Neural cell (in vitro differentiated cells): ENCODE measurements at regions not wholly inside any gene's neighbourhood (a gene's known extent, or its start where the extent isn't known, plus 50 kb on each side); places are given as distances from the start of the nearest gene placed in this dataset.

Experiments
- H2AFZ ChIP-seq: fragments of 200-600, 300-800 bp; sonication (generic), shearing (Covaris generic); 2 replicates; pipeline ENCODE4 v1.6.0; 2014; ENCODE audit warnings: low read depth, mild to moderate bottlenecking, antibody characterized with exemption, low read length, moderate library complexity
- H3F3A ChIP-seq: fragments of 200-600 bp; shearing (Covaris generic); 2 replicates; pipeline ENCODE4 v1.6.1; 2016; ENCODE audit warnings: mild to moderate bottlenecking, moderate library complexity, mixed read lengths, antibody characterized with exemption, low read length; ENCODE audit not compliant: insufficient read depth, poor library complexity, severe bottlenecking
- H3K27ac ChIP-seq: fragments of 200-600, 300-800 bp; sonication (generic), shearing (Covaris generic); 2 replicates; pipeline ENCODE4 v1.5.1; 2014; ENCODE audit warnings: mild to moderate bottlenecking, low read length, moderate library complexity
- H3K27me3 ChIP-seq: fragments of 300-800, 200-600 bp; sonication (generic), shearing (Covaris generic); 2 replicates; pipeline ENCODE4 v1.6.0; 2014; ENCODE audit warnings: mild to moderate bottlenecking, low read depth, low read length, moderate library complexity; ENCODE audit not compliant: insufficient read depth
- H3K36me3 ChIP-seq: fragments of 300-800, 200-600 bp; sonication (generic), shearing (Covaris generic); 2 replicates; pipeline ENCODE4 v1.5.1; 2014; ENCODE audit warnings: mild to moderate bottlenecking, antibody characterized with exemption, low read length, moderate library complexity; ENCODE audit not compliant: insufficient read depth
- H3K4me2 ChIP-seq: fragments of 300-800, 200-600 bp; sonication (generic), shearing (Covaris generic); 2 replicates; pipeline ENCODE4 v1.6.0; 2014; ENCODE audit warnings: mild to moderate bottlenecking, low read length
- H3K4me3 ChIP-seq: fragments of 300-800, 200-600 bp; sonication (generic), shearing (Covaris generic); 2 replicates; pipeline ENCODE4 v1.5.1; 2014; ENCODE audit warnings: mild to moderate bottlenecking, low read length, moderate library complexity
- H3K79me2 ChIP-seq: fragments of 200-600 bp; shearing (Covaris generic); replicated peaks from 2 replicates; pipeline ENCODE4 v1.6.0; 2014; ENCODE audit warnings: mild to moderate bottlenecking, low read length, moderate library complexity; ENCODE audit not compliant: insufficient read depth
- H3K9ac ChIP-seq: fragments of 300-800, 200-600 bp; sonication (generic), shearing (Covaris generic); 2 replicates; pipeline ENCODE4 v1.6.1; 2016; ENCODE audit warnings: mild to moderate bottlenecking, low read length, mixed read lengths
- H3K9me2 ChIP-seq: fragments of 200-600 bp; shearing (Covaris generic); 2 replicates; pipeline ENCODE4 v1.6.1; 2016; ENCODE audit warnings: mild to moderate bottlenecking, low read length, mixed read lengths; ENCODE audit not compliant: insufficient read depth
- H3K9me3 ChIP-seq: fragments of 200-600, 300-800 bp; sonication (generic), shearing (Covaris generic); 2 replicates; pipeline ENCODE4 v1.6.1; 2016; ENCODE audit warnings: mild to moderate bottlenecking, mixed run types, low read length, moderate library complexity, mixed read lengths
- H4K20me1 ChIP-seq: fragments of 200-600 bp; shearing (Covaris generic); 2 replicates; pipeline ENCODE4 v1.6.1; 2016; ENCODE audit warnings: mild to moderate bottlenecking, mixed run types; ENCODE audit not compliant: insufficient read depth
- CTCF ChIP-seq: fragments of 450-650 bp; IDR thresholded peaks from 2 replicates; pipeline ENCODE4 v1.5.1; 2014; ENCODE audit warnings: antibody characterized with exemption, mild to moderate bottlenecking, moderate library complexity; ENCODE audit not compliant: poor library complexity, severe bottlenecking
- EP300 ChIP-seq: fragments of 450-650 bp; conservative IDR thresholded peaks from 2 replicates; pipeline ENCODE4 v1.6.1; 2014; ENCODE audit warnings: antibody characterized with exemption, mild to moderate bottlenecking, moderate library complexity; ENCODE audit not compliant: poor library complexity, severe bottlenecking
- EZH2 ChIP-seq: fragments of 200-600, 300-800 bp; shearing (Covaris generic), sonication (generic); IDR thresholded peaks from 2 replicates; pipeline ENCODE4 v1.6.1; 2014; ENCODE audit warnings: antibody characterized with exemption, low read length, borderline replicate concordance, mild to moderate bottlenecking; ENCODE audit not compliant: insufficient read depth, poor library complexity, severe bottlenecking
- MXI1 ChIP-seq: fragments of 450-650 bp; conservative IDR thresholded peaks from 2 replicates; pipeline ENCODE4 v1.6.1; 2014; ENCODE audit warnings: antibody characterized with exemption, mild to moderate bottlenecking; ENCODE audit not compliant: poor library complexity, severe bottlenecking
- POLR2AphosphoS5 ChIP-seq: IDR thresholded peaks from 2 replicates; pipeline ENCODE4 v1.6.1; 2012
- RAD21 ChIP-seq: fragments of 450-650 bp; conservative IDR thresholded peaks from 2 replicates; pipeline ENCODE4 v1.6.1; 2014; ENCODE audit warnings: antibody characterized with exemption, mild to moderate bottlenecking, moderate library complexity
- SMC3 ChIP-seq: fragments of 450-650 bp; conservative IDR thresholded peaks from 2 replicates; pipeline ENCODE4 v1.6.1; 2014; ENCODE audit warnings: antibody characterized with exemption, mild to moderate bottlenecking, moderate library complexity; ENCODE audit not compliant: poor library complexity
- TAF1 ChIP-seq: IDR thresholded peaks from 2 replicates; pipeline ENCODE4 v1.6.1; 2012; ENCODE audit warnings: low read depth
- TF ChIP-seq, protein P1 (sequence below): IDR thresholded peaks from 2 replicates; pipeline ENCODE4 v1.6.1; 2012; ENCODE audit warnings: borderline replicate concordance

GRCh38 chr2:48854681-48855080 is 99.2 kb upstream of the LHCGR start:
- H3K9ac ChIP-seq, result no peak overlapping the region
- H3K4me2 ChIP-seq, result no peak overlapping the region
- no peaks in the 10 kb centered on the region for H3K27me3 ChIP-seq
- no peak for TF ChIP-seq CTCF
- TF ChIP-seq EZH2, result no peak
- no peak for TF ChIP-seq MXI1
- no peak for TF ChIP-seq RAD21
- no peak for TF ChIP-seq SMC3
- TF ChIP-seq POLR2AphosphoS5, result no peak
- TF ChIP-seq TAF1, result no peak
- H3K27ac ChIP-seq, result no peak overlapping the region
- H2AFZ ChIP-seq, result no peak overlapping the region
- H3K9me3 ChIP-seq, result no peaks in the 10 kb centered on the region
- H4K20me1 ChIP-seq, result no peaks in the 10 kb centered on the region
- no peaks in the 10 kb centered on the region for H3K79me2 ChIP-seq
- no peaks in the 10 kb centered on the region for H3K9me2 ChIP-seq
- no peak overlapping the region for H3K4me3 ChIP-seq
- H3F3A ChIP-seq, result no peaks in the 10 kb centered on the region
- no peaks in the 10 kb centered on the region for H3K36me3 ChIP-seq

- Histone ChIP-seq H3K4me3 (no peak overlapping the region), H3K79me2 (no peaks in the 10 kb centered on the region), H3K9ac (no peak overlapping the region), H3K9me3 (no peaks in the 10 kb centered on the region), H3F3A (no peaks in the 10 kb centered on the region), H4K20me1 (no peaks in the 10 kb centered on the region), H3K27me3 (no peaks in the 10 kb centered on the region), H2AFZ (no peak overlapping the region), H3K27ac (no peak overlapping the region), H3K9me2 (no peaks in the 10 kb centered on the region), H3K36me3 (no peaks in the 10 kb centered on the region), H3K4me2 (no peak overlapping the region)
- TF ChIP-seq RAD21 (no peak), MXI1 (no peak), TAF1 (no peak), SMC3 (no peak), EP300 (no peak), CTCF (no peak), POLR2AphosphoS5 (no peak), EZH2 (no peak)
- TF ChIP-seq, protein P1, sequence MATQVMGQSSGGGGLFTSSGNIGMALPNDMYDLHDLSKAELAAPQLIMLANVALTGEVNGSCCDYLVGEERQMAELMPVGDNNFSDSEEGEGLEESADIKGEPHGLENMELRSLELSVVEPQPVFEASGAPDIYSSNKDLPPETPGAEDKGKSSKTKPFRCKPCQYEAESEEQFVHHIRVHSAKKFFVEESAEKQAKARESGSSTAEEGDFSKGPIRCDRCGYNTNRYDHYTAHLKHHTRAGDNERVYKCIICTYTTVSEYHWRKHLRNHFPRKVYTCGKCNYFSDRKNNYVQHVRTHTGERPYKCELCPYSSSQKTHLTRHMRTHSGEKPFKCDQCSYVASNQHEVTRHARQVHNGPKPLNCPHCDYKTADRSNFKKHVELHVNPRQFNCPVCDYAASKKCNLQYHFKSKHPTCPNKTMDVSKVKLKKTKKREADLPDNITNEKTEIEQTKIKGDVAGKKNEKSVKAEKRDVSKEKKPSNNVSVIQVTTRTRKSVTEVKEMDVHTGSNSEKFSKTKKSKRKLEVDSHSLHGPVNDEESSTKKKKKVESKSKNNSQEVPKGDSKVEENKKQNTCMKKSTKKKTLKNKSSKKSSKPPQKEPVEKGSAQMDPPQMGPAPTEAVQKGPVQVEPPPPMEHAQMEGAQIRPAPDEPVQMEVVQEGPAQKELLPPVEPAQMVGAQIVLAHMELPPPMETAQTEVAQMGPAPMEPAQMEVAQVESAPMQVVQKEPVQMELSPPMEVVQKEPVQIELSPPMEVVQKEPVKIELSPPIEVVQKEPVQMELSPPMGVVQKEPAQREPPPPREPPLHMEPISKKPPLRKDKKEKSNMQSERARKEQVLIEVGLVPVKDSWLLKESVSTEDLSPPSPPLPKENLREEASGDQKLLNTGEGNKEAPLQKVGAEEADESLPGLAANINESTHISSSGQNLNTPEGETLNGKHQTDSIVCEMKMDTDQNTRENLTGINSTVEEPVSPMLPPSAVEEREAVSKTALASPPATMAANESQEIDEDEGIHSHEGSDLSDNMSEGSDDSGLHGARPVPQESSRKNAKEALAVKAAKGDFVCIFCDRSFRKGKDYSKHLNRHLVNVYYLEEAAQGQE, result no peak
These were observed 97.4 kb upstream of the LHCGR start for GRCh38 chr2:48852938-48853337.
